ENCODE measurements at regions not wholly inside any gene's neighbourhood (a gene's known extent, or its start where the extent isn't known, plus 50 kb on each side); places are given as distances from the start of the nearest gene placed in this dataset.
"Not testable (repeated sequence)": the region's sequence is repeated elsewhere in the genome, so short reads cannot be mapped to it uniquely, and the experiment has no call there.

DNA sequence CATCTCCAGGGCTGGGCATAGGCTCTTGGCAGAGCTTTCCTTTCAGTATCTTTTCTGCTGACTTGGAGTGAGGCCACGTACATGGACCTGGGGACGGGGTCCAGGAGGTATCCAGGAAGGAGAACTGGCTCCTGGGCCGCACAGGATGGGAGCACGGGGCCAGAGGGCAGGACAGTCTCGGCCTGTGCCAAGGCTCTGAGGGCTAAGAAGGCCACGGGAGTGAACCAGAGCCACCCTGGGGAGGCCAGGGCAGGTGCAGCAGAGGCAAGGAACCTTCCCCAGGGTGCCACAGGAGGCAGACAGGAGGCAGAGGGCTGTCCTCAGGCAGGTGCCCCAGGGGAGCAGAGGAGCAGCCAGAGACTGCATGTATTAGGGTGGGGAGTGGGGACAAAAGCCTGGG is 50.3 kb downstream of the PLXNA1 start:
- DNase-seq: no peak

DNA sequence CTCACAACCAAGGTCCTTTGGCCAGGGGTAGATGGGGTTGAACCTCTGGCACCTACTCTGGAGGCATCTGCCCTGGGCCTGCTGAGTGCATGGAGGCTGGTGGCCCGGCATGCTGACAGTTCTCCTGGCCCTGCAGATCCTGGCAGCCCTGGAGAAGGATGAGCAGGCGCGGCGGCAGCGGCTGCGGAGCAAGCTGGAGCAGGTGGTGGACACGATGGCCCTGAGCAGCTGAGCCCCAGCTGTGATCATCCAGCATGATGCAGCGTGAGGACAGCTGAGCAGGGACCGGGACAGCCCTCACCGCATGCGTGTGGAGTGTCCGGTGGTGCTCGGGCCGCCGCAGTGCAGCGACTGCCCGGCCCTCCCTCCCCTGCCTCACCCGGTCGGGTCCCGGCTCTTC is 50.9 kb downstream of the PLXNA1 start:
- no peak for DNase-seq

DNA sequence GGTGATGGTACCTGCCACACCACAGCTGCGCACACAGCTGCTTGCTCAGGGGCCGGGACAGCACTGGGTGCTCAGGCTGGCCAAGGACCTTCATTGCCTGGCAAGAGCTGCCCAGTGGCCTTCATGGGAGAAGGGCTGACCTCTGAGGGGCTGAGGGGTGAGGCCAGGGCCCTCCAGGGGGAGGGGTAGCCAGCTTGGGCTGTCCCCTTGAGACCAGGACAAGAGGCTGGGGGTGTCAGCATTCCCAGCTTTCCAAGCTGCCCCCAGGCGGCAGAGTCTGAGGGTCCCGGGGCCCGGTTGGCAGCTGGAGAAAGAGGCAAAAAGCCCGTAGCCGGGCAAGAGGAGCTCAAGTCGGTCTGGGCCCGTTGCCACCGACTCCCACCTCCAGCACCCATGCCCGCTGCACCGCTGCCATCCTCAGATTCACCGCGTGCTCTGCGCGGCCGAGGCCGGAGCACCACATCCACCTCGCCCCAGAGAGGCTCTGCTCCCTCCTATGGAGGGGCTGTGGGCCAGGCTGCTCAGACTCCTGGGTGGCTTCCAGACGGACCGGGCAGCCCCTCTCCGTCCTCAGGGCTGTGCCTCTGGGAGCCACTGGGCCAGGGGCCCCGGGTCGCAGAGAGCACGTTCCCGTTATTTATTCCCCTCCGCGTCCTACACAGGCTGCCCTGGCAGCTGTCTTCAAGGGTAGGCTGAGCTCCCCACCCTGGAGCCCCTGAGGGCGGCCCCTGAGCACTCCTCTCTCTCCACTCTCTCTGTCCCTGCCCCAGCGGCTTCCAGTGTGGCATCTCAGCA is 51.5 kb downstream of the PLXNA1 start:
- DNase-seq: no peak

DNA sequence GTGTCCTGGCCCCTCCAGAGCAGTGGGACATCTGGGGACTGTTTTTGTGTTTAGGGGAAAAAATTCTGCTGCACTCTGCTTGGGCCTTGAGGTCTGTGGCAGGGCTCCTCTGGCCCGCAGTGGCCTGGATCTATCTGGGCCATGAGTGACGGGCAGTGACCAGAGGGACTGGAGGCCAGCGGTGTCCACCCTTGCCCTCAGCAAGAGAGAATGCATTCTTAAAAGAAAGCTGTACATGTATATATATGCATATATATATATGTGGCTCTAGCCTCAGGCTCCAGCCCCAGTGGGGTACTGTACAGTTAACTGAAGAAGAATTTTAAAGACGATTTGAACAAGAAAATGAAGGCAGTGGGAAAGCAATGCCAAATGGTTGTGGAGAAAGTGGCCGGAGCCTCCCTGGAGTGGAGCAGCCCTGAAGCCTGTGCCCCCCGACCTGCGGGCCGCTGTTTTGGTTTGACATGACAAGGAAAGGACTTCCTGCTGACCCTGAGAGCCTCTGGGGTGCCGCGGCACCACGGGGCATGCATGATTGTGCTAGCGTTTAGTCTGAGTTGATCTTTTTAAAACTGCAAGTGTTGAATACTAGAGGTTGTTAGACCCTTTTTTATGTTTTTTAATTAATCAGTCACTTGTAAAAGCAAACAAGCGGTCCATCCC is 52.2 kb downstream of the PLXNA1 start:
- no peak for DNase-seq

DNA sequence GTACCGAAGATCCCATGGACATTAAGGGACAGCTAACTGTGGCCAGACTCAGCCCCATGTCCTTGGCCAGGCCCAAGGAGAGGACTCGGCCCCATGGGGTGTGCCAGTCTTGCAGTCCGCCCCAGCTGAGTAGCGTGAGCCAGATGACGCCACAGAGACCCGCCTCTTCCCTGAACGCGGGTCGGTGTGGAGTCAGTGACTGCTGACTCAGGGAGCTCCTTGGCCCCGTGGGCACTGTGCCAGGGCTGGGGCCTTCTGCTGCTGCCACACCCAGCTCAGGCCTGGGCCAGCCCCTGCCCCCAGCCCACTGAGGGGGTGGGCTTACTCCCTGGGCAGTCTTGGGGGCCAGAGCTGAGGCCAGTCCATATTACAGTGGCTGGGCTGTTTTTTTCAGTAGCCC is 52.8 kb downstream of the PLXNA1 start:
- no peak for DNase-seq

DNA sequence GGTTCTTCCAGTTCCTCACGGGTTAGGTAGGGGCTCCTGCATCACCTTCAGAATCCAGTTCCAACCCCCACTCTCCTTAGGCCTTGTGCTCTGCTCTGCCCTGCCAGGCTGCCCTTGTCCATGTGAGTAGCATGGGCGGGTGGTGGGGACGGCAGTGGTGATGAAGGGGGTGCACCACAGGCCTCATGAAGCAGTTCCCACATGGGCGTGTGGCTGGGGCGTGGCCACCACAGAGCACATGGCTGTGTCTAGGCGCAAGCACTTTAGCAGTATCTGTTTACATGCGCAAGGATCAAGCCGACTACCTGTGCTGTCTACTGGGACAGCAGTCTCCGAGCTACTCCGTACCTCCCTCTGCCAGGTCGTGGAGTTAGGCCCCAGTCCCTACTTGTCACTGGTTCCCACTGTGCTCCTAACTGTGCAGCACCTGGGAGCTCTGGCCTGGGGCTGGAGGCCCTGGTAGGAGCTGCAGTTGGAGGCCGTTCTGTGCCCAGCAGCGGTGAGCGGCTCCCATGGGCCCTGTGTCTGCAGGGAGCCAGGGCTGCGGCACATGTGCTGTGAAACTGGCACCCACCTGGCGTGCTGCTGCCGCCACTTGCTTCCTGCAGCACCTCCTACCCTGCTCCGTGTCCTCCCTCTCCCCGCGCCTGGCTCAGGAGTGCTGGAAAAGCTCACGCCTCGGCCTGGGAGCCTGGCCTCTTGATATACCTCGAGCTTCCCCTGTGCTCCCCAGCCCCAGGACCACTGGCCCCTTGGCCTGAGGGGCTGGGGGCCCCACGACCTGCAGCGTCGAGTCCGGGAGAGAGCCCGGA is 53.5 kb downstream of the PLXNA1 start:
- DNase-seq: no peak

- DNase-seq: no peak
Observed at GRCh38 chr3:127037021-127037400, 54.1 kb downstream of the PLXNA1 start.

- no peak for DNase-seq
Observed at GRCh38 chr3:127037418-127037841, 54.5 kb downstream of the PLXNA1 start.

- no peak for DNase-seq
Observed at GRCh38 chr3:127037971-127038446, 55.1 kb downstream of the PLXNA1 start.

DNA sequence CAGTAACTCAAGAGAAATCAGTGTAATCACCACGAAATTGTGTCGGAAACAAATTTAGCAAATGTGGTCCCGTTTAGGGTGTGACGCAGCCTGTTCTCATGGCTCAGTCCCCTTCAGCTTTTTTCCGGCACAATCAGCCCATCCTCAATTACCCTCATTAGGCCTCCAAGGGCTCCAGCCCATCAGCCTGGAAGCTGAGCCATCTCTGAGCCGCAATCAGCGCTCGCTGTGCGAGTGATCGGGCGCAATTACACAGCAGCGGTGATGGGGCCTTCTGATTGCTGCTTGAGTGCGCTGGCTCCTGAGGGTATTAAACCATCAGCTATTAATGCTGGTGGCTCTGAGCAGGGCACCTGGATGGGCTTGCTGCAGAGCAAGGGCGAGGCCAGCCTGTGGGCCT is 55.6 kb downstream of the PLXNA1 start:
- DNase-seq: no peak

GRCh38 chr3:127038923-127039581 is 56.1 kb downstream of the PLXNA1 start:
- no peak for DNase-seq

DNA sequence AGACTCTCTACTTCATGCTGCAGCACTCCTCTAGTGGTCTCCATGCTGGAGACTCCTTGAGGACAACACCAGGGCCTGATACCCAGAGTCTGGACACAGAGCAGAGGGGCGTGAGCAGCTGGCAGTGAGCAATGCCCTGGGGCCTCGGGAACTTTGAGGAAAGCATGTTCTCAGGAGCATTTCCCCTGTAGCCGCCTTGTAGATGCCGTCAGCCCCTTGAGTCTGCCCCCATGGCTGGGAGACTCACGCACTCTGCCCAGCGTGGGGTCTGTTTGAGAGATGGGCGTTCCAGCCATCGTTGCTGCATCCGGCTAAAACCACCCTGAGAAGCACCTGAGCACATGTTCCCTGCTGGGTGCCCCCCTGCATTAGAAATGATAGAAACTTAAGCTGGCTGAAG is 56.8 kb downstream of the PLXNA1 start:
- no peak for DNase-seq

- DNase-seq: no peak
Observed at GRCh38 chr3:127040216-127040615, 57.3 kb downstream of the PLXNA1 start.

- DNase-seq: no peak
Observed at GRCh38 chr3:127041264-127041820, 58.4 kb downstream of the PLXNA1 start.

- DNase-seq: no peak
Observed at GRCh38 chr3:127041933-127042332, 59.0 kb downstream of the PLXNA1 start.

- DNase-seq: no peak
Observed at GRCh38 chr3:127042634-127043033, 59.7 kb downstream of the PLXNA1 start.

GRCh38 chr3:127043041-127043641 is 60.2 kb downstream of the PLXNA1 start:
- peak; percentile 7 for DNase-seq

GRCh38 chr3:127043731-127044510 is 61.0 kb downstream of the PLXNA1 start:
- DNase-seq: no peak

GRCh38 chr3:127044996-127045395 is 62.1 kb downstream of the PLXNA1 start:
- peak; percentile 17 for DNase-seq

DNA sequence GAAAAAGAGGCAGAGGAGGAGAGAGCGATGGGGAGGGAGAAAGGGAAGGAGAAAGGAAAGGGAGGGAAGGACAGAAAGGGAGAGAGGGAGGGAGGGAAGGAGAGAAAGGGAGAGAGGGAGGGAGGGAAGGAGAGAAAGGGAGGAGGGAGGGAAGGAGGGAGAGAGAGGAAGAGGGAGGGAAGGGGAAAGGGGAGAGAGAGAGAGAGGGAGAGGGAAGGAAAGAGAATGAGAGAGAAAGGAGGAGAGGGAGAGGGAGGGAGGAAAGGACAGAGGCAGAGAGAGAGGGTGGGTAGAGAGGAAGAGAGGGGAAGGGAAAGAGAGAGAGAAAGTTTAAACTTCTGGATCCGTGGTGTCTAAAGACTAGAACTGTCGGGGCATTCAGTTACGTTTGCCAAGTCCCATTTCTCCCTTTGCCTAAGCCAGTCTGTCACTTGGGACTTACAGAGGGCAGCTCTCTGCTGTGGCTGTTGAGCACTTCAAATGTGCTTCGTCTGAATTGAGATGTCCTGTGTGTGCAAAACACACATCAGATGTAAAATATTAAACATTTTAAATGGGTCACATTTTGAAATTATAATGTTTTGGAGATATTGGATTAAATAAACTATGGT is 62.6 kb downstream of the PLXNA1 start:
- DNase-seq: no peak

DNA sequence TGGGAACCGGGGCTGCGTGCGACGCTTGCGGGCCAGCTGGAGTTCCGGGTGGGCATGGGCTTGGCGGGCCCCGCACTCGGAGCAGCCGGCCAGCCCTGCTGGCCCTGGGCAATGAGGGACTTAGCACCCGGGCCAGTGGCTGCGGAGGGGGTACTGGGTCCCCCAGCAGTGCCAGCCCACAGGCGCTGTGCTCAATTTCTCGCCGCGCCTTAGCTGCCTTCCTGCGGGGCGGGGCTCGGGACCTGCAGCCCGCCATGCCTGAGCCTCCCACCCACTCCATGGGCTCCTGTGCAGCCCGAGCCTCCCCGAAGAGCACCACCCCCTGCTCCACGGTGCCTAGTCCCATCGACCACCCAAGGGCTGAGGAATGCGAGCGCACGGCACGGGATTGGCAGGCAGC is 63.8 kb downstream of the PLXNA1 start:
- DNase-seq: not testable (repeated sequence)

All from DMS79 treated with DMSO at 0.1 percent for 48 hours (cell line).